Adrenal gland (tissue), 9 donors: ENCODE measurements at regions not wholly inside any gene's neighbourhood (a gene's known extent, or its start where the extent isn't known, plus 50 kb on each side); places are given as distances from the start of the nearest gene placed in this dataset.

Source experiments
- DNase-seq, 7 donors: peaks; one replicate each; pipeline ENCODE4 v3.0.0-alpha.2; 2019 to 2020
- H3K27ac ChIP-seq, 5 donors: fragments of 200-600 bp; sonication (generic) in 4 of 5; 1 replicate in 3 of 5; 2 replicates in 2 of 5; pipeline versions ENCODE4 v1.5.1 to v1.8.0; 2016 to 2020; ENCODE audit warnings: mild to moderate bottlenecking in 1 of 5
- H3K27me3 ChIP-seq: fragments of 200-600 bp; 2 replicates; pipeline ENCODE4 v1.8.0; 2021
- H3K36me3 ChIP-seq, 2 donors: fragments of 200-600 bp; replicated peaks in 1 of 2; 1 replicate in 1 of 2; 2 replicates in 1 of 2; pipeline versions ENCODE4 v1.5.1 to v1.8.0; 2018 to 2022
- H3K4me1 ChIP-seq, 2 donors: fragments of 200-600 bp; replicated peaks in 1 of 2; 1 replicate in 1 of 2; 2 replicates in 1 of 2; pipeline versions ENCODE4 v1.5.1 to v1.8.0; 2018 to 2021
- H3K4me3 ChIP-seq, 4 donors: fragments of 200-600 bp; sonication (generic) in 3 of 4; one replicate each; pipeline ENCODE4 v1.5.1; 2016 to 2018
- H3K9me3 ChIP-seq, 3 donors: fragments of 200-600 bp; sonication (generic) in 1 of 3; replicated peaks in 1 of 3; 1 replicate in 2 of 3; 2 replicates in 1 of 3; pipeline versions ENCODE4 v1.5.1 to v1.8.0; 2016 to 2021
- POLR2A ChIP-seq, 2 donors: fragments of 450-650 bp; IDR thresholded peaks; one replicate each; pipeline ENCODE4 v1.6.1; 2017; ENCODE audit warnings: antibody characterized with exemption in 2 of 2, mild to moderate bottlenecking in 2 of 2, moderate library complexity in 1 of 2
- WGBS, 4 donors: extraction: QIAGEN DNeasy Blood & Tissue Kit in 2 of 4; methylation state at CpG; one replicate each; pipeline versions ENCODE4 v1.1.5 to v1.1.7; 2013 to 2017; 5-methylcytosine and 5-hydroxymethylcytosine counted together
- intact Hi-C, 2 donors: fragments of 100-400 bp; cut with DNase I; formaldehyde crosslinking; loops; one replicate each; pipeline versions ENCODE4 v1.14.1 to v1.15.0; 2022 to 2023
- TF ChIP-seq, protein P1 (sequence below), 6 experiments: fragments of 450-650 bp in 4 of 6; fragments of 200-600 bp in 2 of 6; sonication (generic) in 1 of 6; IDR thresholded peaks; 1 replicate in 5 of 6; 2 replicates in 1 of 6; pipeline versions ENCODE4 v1.5.1 to v1.8.0; 2016 to 2021; ENCODE audit warnings: antibody characterized with exemption in 6 of 6, mild to moderate bottlenecking in 2 of 6, moderate library complexity in 1 of 6
- donor health status: healthy with polysubstance abuse.
- donor health status: Bipolar disorder and iron deficiency.
- donor health status: DM: yes; HTN: yes; CAD: no.
- donor health status: DM: no; HTN: no; CAD: no.
- donor health status: DM: no; HTN: no; CAD: no.

- TF ChIP-seq POLR2A (IDR thresholded peaks at IDR 0.05): no peak
- TF ChIP-seq, protein P1, sequence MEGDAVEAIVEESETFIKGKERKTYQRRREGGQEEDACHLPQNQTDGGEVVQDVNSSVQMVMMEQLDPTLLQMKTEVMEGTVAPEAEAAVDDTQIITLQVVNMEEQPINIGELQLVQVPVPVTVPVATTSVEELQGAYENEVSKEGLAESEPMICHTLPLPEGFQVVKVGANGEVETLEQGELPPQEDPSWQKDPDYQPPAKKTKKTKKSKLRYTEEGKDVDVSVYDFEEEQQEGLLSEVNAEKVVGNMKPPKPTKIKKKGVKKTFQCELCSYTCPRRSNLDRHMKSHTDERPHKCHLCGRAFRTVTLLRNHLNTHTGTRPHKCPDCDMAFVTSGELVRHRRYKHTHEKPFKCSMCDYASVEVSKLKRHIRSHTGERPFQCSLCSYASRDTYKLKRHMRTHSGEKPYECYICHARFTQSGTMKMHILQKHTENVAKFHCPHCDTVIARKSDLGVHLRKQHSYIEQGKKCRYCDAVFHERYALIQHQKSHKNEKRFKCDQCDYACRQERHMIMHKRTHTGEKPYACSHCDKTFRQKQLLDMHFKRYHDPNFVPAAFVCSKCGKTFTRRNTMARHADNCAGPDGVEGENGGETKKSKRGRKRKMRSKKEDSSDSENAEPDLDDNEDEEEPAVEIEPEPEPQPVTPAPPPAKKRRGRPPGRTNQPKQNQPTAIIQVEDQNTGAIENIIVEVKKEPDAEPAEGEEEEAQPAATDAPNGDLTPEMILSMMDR (IDR thresholded peaks at IDR 0.05): no peak
- Histone ChIP-seq H3K4me1 (no peaks in the 10 kb centered on the region), H3K27me3 (no peaks in the 10 kb centered on the region), H3K9me3 (no peaks in the 10 kb centered on the region), H3K4me3 (no peak overlapping the region), H3K36me3 (no peaks in the 10 kb centered on the region), H3K27ac (no peak overlapping the region)
- intact Hi-C loops: no loop called here
- DNase-seq: no peak
- 21 to 29% (median 25%) methylated on average over 3 of the region's 3 CpGs for WGBS, 4 donors
These were observed 1429.8 kb upstream of the CDH9 start for GRCh38 chr5:28468166-28468565.

DNA sequence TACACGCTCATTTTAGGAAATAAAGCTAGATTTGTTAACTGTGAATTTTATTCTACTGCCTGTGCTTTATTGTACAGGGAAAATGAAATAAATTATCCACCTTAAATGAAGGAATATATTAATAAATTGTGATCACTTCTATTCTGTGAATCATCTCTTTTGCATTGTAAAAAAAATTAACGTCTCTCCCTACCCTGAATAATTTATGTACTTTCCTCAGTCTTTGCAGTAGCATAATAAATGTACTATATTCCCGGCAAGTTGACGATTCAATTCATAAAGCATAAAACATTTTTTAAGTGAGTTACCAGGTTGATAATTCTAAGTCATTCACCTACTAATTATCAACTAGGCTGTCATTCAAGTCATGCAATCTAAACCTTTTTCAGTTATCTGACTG, 1425.3 kb upstream of the CDH9 start:
- Histone ChIP-seq H3K27ac (no peak overlapping the region), H3K27me3 (no peaks in the 10 kb centered on the region), H3K9me3 (no peaks in the 10 kb centered on the region), H3K36me3 (no peaks in the 10 kb centered on the region), H3K4me1 (no peaks in the 10 kb centered on the region), H3K4me3 (no peak overlapping the region)
- intact Hi-C loops: no loop called here
- no peak for TF ChIP-seq POLR2A (IDR thresholded peaks at IDR 0.05)
- TF ChIP-seq, protein P1 (IDR thresholded peaks at IDR 0.05): no peak
- no peak for DNase-seq
- 80 to 87% (median 82%) methylated on average over 4 of the region's 4 CpGs for WGBS, 4 donors

DNA sequence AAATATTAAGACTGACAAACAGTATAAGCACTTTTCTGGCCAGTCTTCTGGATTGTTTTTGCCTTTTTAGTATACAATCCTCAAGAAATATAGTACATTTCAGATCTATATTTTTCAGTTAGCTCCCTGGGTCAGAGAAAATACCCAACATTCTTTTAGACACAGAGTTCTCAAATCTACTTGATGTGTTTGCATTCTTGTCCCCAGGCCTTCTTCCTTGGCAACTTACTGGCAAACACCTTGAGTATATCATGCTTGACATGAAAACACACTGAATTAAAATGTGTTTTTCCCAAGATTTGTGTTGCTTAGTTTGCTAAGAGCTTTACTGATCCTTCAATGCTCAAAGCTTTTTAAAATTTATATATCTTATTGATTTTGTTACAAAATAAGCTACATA, 1413.1 kb upstream of the CDH9 start:
- H3K9me3 ChIP-seq: no peaks in the 10 kb centered on the region
- TF ChIP-seq, protein P1 (IDR thresholded peaks at IDR 0.05): no peak
- no peak for TF ChIP-seq POLR2A (IDR thresholded peaks at IDR 0.05)
- no peaks in the 10 kb centered on the region for H3K4me1 ChIP-seq
- DNase-seq: no peak
- H3K27ac ChIP-seq: no peak overlapping the region
- no peaks in the 10 kb centered on the region for H3K36me3 ChIP-seq
- no peak overlapping the region for H3K4me3 ChIP-seq
- intact Hi-C loops: no loop called here
- no peaks in the 10 kb centered on the region for H3K27me3 ChIP-seq

DNA sequence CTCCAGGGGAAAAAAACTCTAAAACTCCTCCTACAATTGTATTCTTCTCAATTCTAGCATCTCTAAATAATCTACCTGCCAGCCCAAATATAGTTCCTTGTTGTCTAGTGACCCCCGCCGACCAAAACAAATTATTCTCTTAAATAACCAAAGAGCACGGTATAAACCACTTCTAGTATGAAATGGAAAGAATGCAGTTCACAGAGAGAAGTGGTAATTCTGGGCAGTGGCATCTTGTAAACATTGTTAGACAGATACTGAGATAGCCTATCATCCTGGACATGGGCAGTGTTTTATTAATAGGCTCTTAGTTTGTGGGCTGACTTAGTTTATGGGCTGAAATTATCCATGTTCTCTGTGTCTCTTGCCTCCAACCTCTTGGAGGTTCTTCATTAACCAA, 1412.6 kb upstream of the CDH9 start:
- H3K36me3 ChIP-seq: no peaks in the 10 kb centered on the region
- no peaks in the 10 kb centered on the region for H3K4me1 ChIP-seq
- H3K27ac ChIP-seq: no peak overlapping the region
- TF ChIP-seq POLR2A (IDR thresholded peaks at IDR 0.05): no peak
- TF ChIP-seq, protein P1 (IDR thresholded peaks at IDR 0.05): no peak
- no peak overlapping the region for H3K4me3 ChIP-seq
- intact Hi-C loops: no loop called here
- WGBS, 4 donors: 52 to 55% (median 54%) methylated on average over 3 of the region's 3 CpGs
- no peaks in the 10 kb centered on the region for H3K27me3 ChIP-seq
- no peaks in the 10 kb centered on the region for H3K9me3 ChIP-seq
- DNase-seq: no peak
